K562 (cell line): ENCODE measurements at regions not wholly inside any gene's neighbourhood (a gene's known extent, or its start where the extent isn't known, plus 50 kb on each side); places are given as distances from the start of the nearest gene placed in this dataset.

ENCODE experiments used
- ATAC-seq: fragments of 200-7000 bp; cut with Tn5 transposase; 3 replicates; pipeline ENCODE4 v1.9.1; 2020; ENCODE audit warnings: moderate library complexity
- BruUV-seq: library from RNA; stranded (reverse); fragments of 400-500 nt; replicated peaks from 2 replicates; lab custom pipeline; 2021; lab: Mats Ljungman, UMichigan
- CTCF ChIA-PET: fragments of 300-600 bp; formaldehyde crosslinking; extraction: SDS; loops from one replicate; lab custom pipeline; 2021; ENCODE audit warnings: low intra/inter-chr PET ratio; lab: Yijun Ruan, JAX
- POLR2A ChIA-PET: fragments of 300-600, 350-650 bp; sonication (Branson Sonifier 250); formaldehyde crosslinking; extraction: SDS; loops from one replicate; lab custom pipeline; 2021; ENCODE audit warnings: antibody characterized with exemption, inconsistent platforms; lab: Yijun Ruan, JAX
- DNase-seq, 4 experiments: peaks; one replicate each; pipeline versions ENCODE4 v3.0.0 to v3.0.0-alpha.2; 2011 to 2018; ENCODE audit warnings: low spot score in 3 of 4, mixed read lengths in 3 of 4; ENCODE audit errors: extremely low read depth in 1 of 4
- FAIRE-seq: peaks from 2 replicates; lab custom pipeline; 2011; peaks lifted over from hg19 to GRCh38; lab: Jason Lieb, UNC
- H2AFZ ChIP-seq: 2 replicates; pipeline ENCODE4 v1.6.0; 2011; ENCODE audit warnings: low read depth, low read length, control low read depth, inconsistent platforms
- H3K27ac ChIP-seq: fragments of 200-600 bp; 3 replicates; pipeline ENCODE4 v1.8.0; 2011; ENCODE audit warnings: low read depth, mild to moderate bottlenecking, control low read depth, inconsistent platforms, low read length, moderate library complexity, mixed read lengths; ENCODE audit errors: extremely low read depth
- H3K27me3 ChIP-seq, 2 experiments: fragments of 300-600 bp in 1 of 2; 2 replicates in 1 of 2; 3 replicates in 1 of 2; pipeline versions ENCODE4 v1.6.0 to v1.8.0; 2011; ENCODE audit warnings: inconsistent platforms in 2 of 2, low read length in 2 of 2, mild to moderate bottlenecking in 1 of 2, mixed read lengths in 1 of 2, moderate library complexity in 1 of 2; ENCODE audit not compliant: control insufficient read depth in 2 of 2, insufficient read depth in 2 of 2
- H3K36me3 ChIP-seq: fragments of 300-600 bp; 3 replicates; pipeline ENCODE4 v1.8.0; 2011; ENCODE audit warnings: mild to moderate bottlenecking, low read length, inconsistent platforms; ENCODE audit not compliant: control insufficient read depth, insufficient read depth
- H3K4me1 ChIP-seq, 2 experiments: fragments of 200-600 bp in 1 of 2; replicated peaks in 1 of 2; 2 replicates in 1 of 2; 3 replicates in 1 of 2; pipeline versions ENCODE4 v1.5.1 to v1.8.0; 2011; ENCODE audit warnings: inconsistent platforms in 2 of 2, low read length in 2 of 2, mild to moderate bottlenecking in 1 of 2, mixed read lengths in 1 of 2, moderate library complexity in 1 of 2; ENCODE audit not compliant: control insufficient read depth in 2 of 2, insufficient read depth in 2 of 2
- H3K4me2 ChIP-seq: 2 replicates; pipeline ENCODE4 v1.6.1; 2011; ENCODE audit warnings: low read length, control low read depth, inconsistent platforms, mixed read lengths; ENCODE audit not compliant: insufficient read depth
- H3K4me3 ChIP-seq: fragments of 200-600 bp; sonication (generic), shearing (Covaris generic); 2 replicates; pipeline ENCODE4 v1.5.1; 2016; ENCODE audit warnings: control low read depth, inconsistent platforms
- H3K79me2 ChIP-seq: fragments of 200-600 bp; 3 replicates; pipeline ENCODE4 v1.8.0; 2011; ENCODE audit warnings: low read length, inconsistent platforms; ENCODE audit not compliant: control insufficient read depth, insufficient read depth
- H3K9ac ChIP-seq, 2 experiments: 2 replicates each; pipeline versions ENCODE4 v1.6.0 to v1.6.1; 2011; ENCODE audit warnings: low read depth in 2 of 2, low read length in 2 of 2, control low read depth in 1 of 2, inconsistent platforms in 1 of 2, mild to moderate bottlenecking in 1 of 2, mixed read lengths in 1 of 2; ENCODE audit not compliant: insufficient read depth in 1 of 2
- H3K9me1 ChIP-seq: one replicate; pipeline ENCODE4 v1.6.0; 2011; ENCODE audit warnings: inconsistent platforms, mild to moderate bottlenecking, low read length, moderate library complexity; ENCODE audit not compliant: control insufficient read depth, insufficient read depth
- H3K9me3 ChIP-seq: replicated peaks from 2 replicates; pipeline ENCODE4 v1.5.1; 2011; ENCODE audit warnings: low read depth, low read length, inconsistent platforms; ENCODE audit not compliant: control insufficient read depth, insufficient read depth
- H4K20me1 ChIP-seq: replicated peaks from 2 replicates; pipeline ENCODE4 v1.6.1; 2011; ENCODE audit warnings: low read length, inconsistent platforms, mixed read lengths; ENCODE audit not compliant: control insufficient read depth, insufficient read depth
- MBD2 ChIP-seq: sonication (generic); IDR thresholded peaks from 2 replicates; pipeline ENCODE4 v1.6.1; 2016; ENCODE audit warnings: low read depth, borderline replicate concordance
- MCM2 ChIP-seq: fragments of 450-650 bp; IDR thresholded peaks from 2 replicates; pipeline ENCODE4 v1.6.1; 2017; ENCODE audit warnings: low read depth, mild to moderate bottlenecking
- NR4A1 ChIP-seq, 2 experiments: fragments of 250-450 bp in 1 of 2; fragments of 450-650 bp in 1 of 2; sonication (Bioruptor Pico) in 1 of 2; IDR thresholded peaks; 2 replicates each; pipeline versions ENCODE4 v1.4.0 to v1.6.1; 2016 to 2020; ENCODE audit warnings: mild to moderate bottlenecking in 2 of 2, missing compliant biosample characterization in 1 of 2, missing genetic modification characterization in 1 of 2, moderate library complexity in 1 of 2
- PHB2 ChIP-seq: fragments of 450-650 bp; IDR thresholded peaks from 2 replicates; pipeline ENCODE4 v1.6.1; 2017; ENCODE audit warnings: low read depth
- PPARD ChIP-seq: fragments of 250-450 bp; sonication (Bioruptor Pico); IDR thresholded peaks from 2 replicates; pipeline ENCODE4 v1.8.0; 2022; ENCODE audit warnings: inconsistent platforms, mild to moderate bottlenecking, moderate library complexity
- SAFB2 ChIP-seq: fragments of 200-400 bp; formaldehyde crosslinking; IDR thresholded peaks from 2 replicates; pipeline ENCODE4 v1.6.1; 2018; ENCODE audit warnings: borderline replicate concordance, low read length, low read depth, moderate library complexity; ENCODE audit not compliant: severe bottlenecking
- TAF7 ChIP-seq: fragments of 450-650 bp; IDR thresholded peaks from 2 replicates; pipeline ENCODE4 v1.6.1; 2016; ENCODE audit warnings: missing genetic modification characterization, missing compliant biosample characterization
- TRIM28 ChIP-seq: fragments of 450-650 bp; IDR thresholded peaks from 2 replicates; pipeline ENCODE4 v1.6.1; 2017
- ZFP1 ChIP-seq: fragments of 450-650 bp; formaldehyde crosslinking; IDR thresholded peaks from 2 replicates; pipeline ENCODE4 v1.4.0; 2020; ENCODE audit warnings: mild to moderate bottlenecking, mixed read lengths
- WGBS: fragments of 100-300 bp; shearing (Covaris generic); methylation state at CpG from one replicate; pipeline ENCODE4 v1.1.6; 2016; ENCODE audit warnings: low coverage, mixed read lengths; ENCODE audit not compliant: insufficient coverage; ENCODE audit errors: missing lambda C conversion rate; 5-methylcytosine and 5-hydroxymethylcytosine counted together
- in situ Hi-C: fragments of 300-500 bp; cut with MboI; formaldehyde crosslinking; loops from 4 replicates; pipeline ENCODE4 v1.15.0; 2018; ENCODE audit warnings: inconsistent platforms, mixed read lengths
- intact Hi-C: fragments of 100-400 bp; cut with micrococcal nuclease; formaldehyde crosslinking; loops from 2 replicates; pipeline ENCODE4 v1.14.2; 2022
- TF ChIP-seq, protein P1 (sequence below): IDR thresholded peaks from 2 replicates; pipeline ENCODE4 v1.6.1; 2012; ENCODE audit warnings: low read depth, low read length, improper control_type of control experiment, borderline replicate concordance
- TF ChIP-seq, protein P2 (sequence below): fragments of 250-450 bp; sonication (Bioruptor Pico); IDR thresholded peaks from 2 replicates; pipeline ENCODE4 v1.4.0; 2020; ENCODE audit warnings: mild to moderate bottlenecking, moderate library complexity
- TF ChIP-seq, protein P3 (sequence below): sonication (generic); formaldehyde crosslinking; IDR thresholded peaks from 2 replicates; pipeline ENCODE4 v1.9.0; 2022; ENCODE audit warnings: mild to moderate bottlenecking, missing genetic modification reagents

DNA sequence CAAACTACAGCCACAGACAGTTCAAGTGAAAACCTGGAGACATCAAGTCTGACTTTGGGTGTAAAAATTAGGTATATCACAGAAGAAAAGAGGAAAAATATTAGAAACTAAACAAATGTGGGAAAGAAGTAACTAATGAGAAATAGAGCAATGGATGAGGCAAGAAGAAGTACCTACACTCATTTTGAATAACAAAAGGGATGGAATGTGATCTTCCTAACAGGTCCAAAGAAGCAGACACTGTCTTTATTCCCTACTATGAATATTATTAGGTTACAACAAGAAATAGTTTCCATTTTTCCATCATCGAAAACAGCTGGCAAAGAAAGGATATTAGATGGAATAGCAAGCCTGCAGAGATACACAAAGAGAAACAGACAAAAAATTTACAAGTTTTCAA is 486.3 kb upstream of the FSHR start:
- TF ChIP-seq, protein P1, sequence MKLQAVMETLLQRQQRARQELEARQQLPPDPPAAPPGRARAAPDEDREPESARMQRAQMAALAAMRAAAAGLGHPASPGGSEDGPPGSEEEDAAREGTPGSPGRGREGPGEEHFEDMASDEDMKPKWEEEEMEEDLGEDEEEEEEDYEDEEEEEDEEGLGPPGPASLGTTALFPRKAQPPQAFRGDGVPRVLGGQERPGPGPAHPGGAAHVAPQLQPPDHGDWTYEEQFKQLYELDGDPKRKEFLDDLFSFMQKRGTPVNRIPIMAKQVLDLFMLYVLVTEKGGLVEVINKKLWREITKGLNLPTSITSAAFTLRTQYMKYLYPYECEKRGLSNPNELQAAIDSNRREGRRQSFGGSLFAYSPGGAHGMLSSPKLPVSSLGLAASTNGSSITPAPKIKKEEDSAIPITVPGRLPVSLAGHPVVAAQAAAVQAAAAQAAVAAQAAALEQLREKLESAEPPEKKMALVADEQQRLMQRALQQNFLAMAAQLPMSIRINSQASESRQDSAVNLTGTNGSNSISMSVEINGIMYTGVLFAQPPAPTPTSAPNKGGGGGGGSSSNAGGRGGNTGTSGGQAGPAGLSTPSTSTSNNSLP: no peak
- TF ChIP-seq MBD2 (no peak), TRIM28 (no peak), PHB2 (no peak), PPARD (no peak), TAF7 (tag) (no peak), SAFB2 (no peak), ZFP1 (CRISPR knock-in tag) (no peak), NR4A1 (CRISPR knock-in tag; IDR thresholded peaks at IDR 0.05) (no peak), NR4A1 (tag; IDR thresholded peaks at IDR 0.05) (no peak), MCM2 (no peak)
- TF ChIP-seq, protein P2, sequence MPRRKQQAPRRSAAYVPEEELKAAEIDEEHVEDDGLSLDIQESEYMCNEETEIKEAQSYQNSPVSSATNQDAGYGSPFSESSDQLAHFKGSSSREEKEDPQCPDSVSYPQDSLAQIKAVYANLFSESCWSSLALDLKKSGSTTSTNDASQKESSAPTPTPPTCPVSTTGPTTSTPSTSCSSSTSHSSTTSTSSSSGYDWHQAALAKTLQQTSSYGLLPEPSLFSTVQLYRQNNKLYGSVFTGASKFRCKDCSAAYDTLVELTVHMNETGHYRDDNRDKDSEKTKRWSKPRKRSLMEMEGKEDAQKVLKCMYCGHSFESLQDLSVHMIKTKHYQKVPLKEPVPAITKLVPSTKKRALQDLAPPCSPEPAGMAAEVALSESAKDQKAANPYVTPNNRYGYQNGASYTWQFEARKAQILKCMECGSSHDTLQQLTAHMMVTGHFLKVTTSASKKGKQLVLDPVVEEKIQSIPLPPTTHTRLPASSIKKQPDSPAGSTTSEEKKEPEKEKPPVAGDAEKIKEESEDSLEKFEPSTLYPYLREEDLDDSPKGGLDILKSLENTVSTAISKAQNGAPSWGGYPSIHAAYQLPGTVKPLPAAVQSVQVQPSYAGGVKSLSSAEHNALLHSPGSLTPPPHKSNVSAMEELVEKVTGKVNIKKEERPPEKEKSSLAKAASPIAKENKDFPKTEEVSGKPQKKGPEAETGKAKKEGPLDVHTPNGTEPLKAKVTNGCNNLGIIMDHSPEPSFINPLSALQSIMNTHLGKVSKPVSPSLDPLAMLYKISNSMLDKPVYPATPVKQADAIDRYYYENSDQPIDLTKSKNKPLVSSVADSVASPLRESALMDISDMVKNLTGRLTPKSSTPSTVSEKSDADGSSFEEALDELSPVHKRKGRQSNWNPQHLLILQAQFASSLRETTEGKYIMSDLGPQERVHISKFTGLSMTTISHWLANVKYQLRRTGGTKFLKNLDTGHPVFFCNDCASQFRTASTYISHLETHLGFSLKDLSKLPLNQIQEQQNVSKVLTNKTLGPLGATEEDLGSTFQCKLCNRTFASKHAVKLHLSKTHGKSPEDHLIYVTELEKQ (CRISPR knock-in tag): no peak
- TF ChIP-seq, protein P3, sequence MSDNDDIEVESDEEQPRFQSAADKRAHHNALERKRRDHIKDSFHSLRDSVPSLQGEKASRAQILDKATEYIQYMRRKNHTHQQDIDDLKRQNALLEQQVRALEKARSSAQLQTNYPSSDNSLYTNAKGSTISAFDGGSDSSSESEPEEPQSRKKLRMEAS (CRISPR knock-in tag): no peak
- TF ChIP-seq, all 486 proteins: peak for 0
- no peaks in the 10 kb centered on the region for H3K9me1 ChIP-seq
- no peak overlapping the region for H2AFZ ChIP-seq
- in situ Hi-C loops: no loop called here
- no peak overlapping the region for H3K9ac ChIP-seq
- no peaks in the 10 kb centered on the region for H3K79me2 ChIP-seq
- H3K27me3 ChIP-seq: no peaks in the 10 kb centered on the region
- no peak overlapping the region for H3K4me3 ChIP-seq
- intact Hi-C loops: no loop called here
- H3K4me2 ChIP-seq: no peak overlapping the region
- H4K20me1 ChIP-seq: no peaks in the 10 kb centered on the region
- WGBS: 0% methylated on average over 1 of the region's 1 CpG
- FAIRE-seq (no peak), DNase-seq (no peak), ATAC-seq (no peak)
- ChIA-PET POLR2A (no interaction called here), CTCF (no interaction called here)
- H3K36me3 ChIP-seq: no peaks in the 10 kb centered on the region
- no peaks in the 10 kb centered on the region for H3K9me3 ChIP-seq
- BruUV-seq: no TSS peak
- H3K27ac ChIP-seq: no peak overlapping the region
- H3K4me1 ChIP-seq: no peaks in the 10 kb centered on the region
